Mucosa of stomach (tissue), 1 donor: ENCODE measurements at regions not wholly inside any gene's neighbourhood (a gene's known extent, or its start where the extent isn't known, plus 50 kb on each side); places are given as distances from the start of the nearest gene placed in this dataset.
"Not testable (repeated sequence)": the region's sequence is repeated elsewhere in the genome, so short reads cannot be mapped to it uniquely, and the experiment has no call there.

ENCODE experiments used
- H3K27me3 ChIP-seq: one replicate; pipeline ENCODE4 v1.7.0; 2013; ENCODE audit warnings: mild to moderate bottlenecking, low read length; ENCODE audit not compliant: control insufficient read depth, insufficient read depth
- H3K36me3 ChIP-seq: one replicate; pipeline ENCODE4 v1.7.0; 2013; ENCODE audit warnings: low read length; ENCODE audit not compliant: control insufficient read depth, insufficient read depth
- H3K4me1 ChIP-seq: one replicate; pipeline ENCODE4 v1.7.0; 2013; ENCODE audit warnings: mild to moderate bottlenecking, low read length; ENCODE audit not compliant: control insufficient read depth, insufficient read depth
- H3K4me3 ChIP-seq: one replicate; pipeline ENCODE4 v1.7.0; 2013; ENCODE audit warnings: low read length
- H3K9ac ChIP-seq: one replicate; pipeline ENCODE4 v1.7.0; 2013; ENCODE audit warnings: mild to moderate bottlenecking, low read length, moderate library complexity
- H3K9me3 ChIP-seq: one replicate; pipeline ENCODE4 v1.7.0; 2013; ENCODE audit warnings: mild to moderate bottlenecking, low read length, moderate library complexity; ENCODE audit not compliant: control insufficient read depth
- donor health status: Pancreatic carcinoma.

DNA sequence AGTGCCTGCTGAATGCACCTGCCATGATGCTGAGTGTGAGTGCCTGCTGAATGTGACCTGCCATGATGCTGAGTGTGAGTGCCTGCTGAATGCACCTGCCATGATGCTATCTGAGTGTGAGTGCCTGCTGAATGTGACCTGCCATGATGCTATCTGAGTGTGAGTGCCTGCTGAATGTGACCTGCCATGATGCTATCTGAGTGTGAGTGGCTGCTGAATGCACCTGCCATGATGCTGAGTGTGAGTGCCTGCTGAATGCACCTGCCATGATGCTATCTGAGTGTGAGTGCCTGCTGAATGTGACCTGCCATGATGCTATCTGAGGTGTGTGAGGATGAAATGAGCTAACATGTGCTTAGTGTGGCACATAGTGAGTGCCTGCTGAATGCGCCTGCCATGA lies 98.7 kb upstream of the SULF2 start:
- not testable (repeated sequence) for H3K27me3 ChIP-seq, H3K4me1 ChIP-seq, H3K9ac ChIP-seq

GRCh38 chr20:47883186-47883585 lies 97.9 kb upstream of the SULF2 start:
- Histone ChIP-seq H3K36me3 (no peaks in the 10 kb centered on the region), H3K4me3 (no peak overlapping the region), H3K9me3 (no peaks in the 10 kb centered on the region), H3K4me1 (no peaks in the 10 kb centered on the region), H3K9ac (no peak overlapping the region), H3K27me3 (no peaks in the 10 kb centered on the region)

More for the DNA sequence above, 98.7 kb upstream of the SULF2 start:
- not testable (repeated sequence) for H3K4me3 ChIP-seq, H3K9me3 ChIP-seq, H3K36me3 ChIP-seq

- Histone ChIP-seq H3K4me3 (no peak overlapping the region), H3K9me3 (no peaks in the 10 kb centered on the region), H3K4me1 (no peaks in the 10 kb centered on the region), H3K36me3 (no peaks in the 10 kb centered on the region), H3K27me3 (no peaks in the 10 kb centered on the region), H3K9ac (no peak overlapping the region)
These were observed 94.5 kb upstream of the SULF2 start for GRCh38 chr20:47879771-47880170.

- Histone ChIP-seq H3K9me3 (no peaks in the 10 kb centered on the region), H3K4me3 (no peak overlapping the region), H3K27me3 (no peaks in the 10 kb centered on the region), H3K36me3 (no peaks in the 10 kb centered on the region), H3K9ac (no peak overlapping the region), H3K4me1 (no peaks in the 10 kb centered on the region)
These were observed 93.3 kb upstream of the SULF2 start for GRCh38 chr20:47878601-47879027.

GRCh38 chr20:47876311-47877088 lies 91.2 kb upstream of the SULF2 start:
- no peaks in the 10 kb centered on the region for H3K9me3 ChIP-seq
- no peaks in the 10 kb centered on the region for H3K4me1 ChIP-seq
- H3K27me3 ChIP-seq, result no peaks in the 10 kb centered on the region
- H3K4me3 ChIP-seq, result no peak overlapping the region
- no peak overlapping the region for H3K9ac ChIP-seq
- H3K36me3 ChIP-seq, result no peaks in the 10 kb centered on the region

GRCh38 chr20:47875297-47876025 lies 90.2 kb upstream of the SULF2 start:
- no peaks in the 10 kb centered on the region for H3K36me3 ChIP-seq
- no peaks in the 10 kb centered on the region for H3K27me3 ChIP-seq
- H3K9ac ChIP-seq, result no peak overlapping the region
- no peaks in the 10 kb centered on the region for H3K9me3 ChIP-seq
- H3K4me1 ChIP-seq, result no peaks in the 10 kb centered on the region
- no peak overlapping the region for H3K4me3 ChIP-seq

GRCh38 chr20:47872341-47872740 lies 87.1 kb upstream of the SULF2 start:
- H3K9ac ChIP-seq, result no peak overlapping the region
- no peaks in the 10 kb centered on the region for H3K9me3 ChIP-seq
- H3K4me1 ChIP-seq, result no peaks in the 10 kb centered on the region
- no peaks in the 10 kb centered on the region for H3K36me3 ChIP-seq
- H3K27me3 ChIP-seq, result no peaks in the 10 kb centered on the region
- H3K4me3 ChIP-seq, result no peak overlapping the region

DNA sequence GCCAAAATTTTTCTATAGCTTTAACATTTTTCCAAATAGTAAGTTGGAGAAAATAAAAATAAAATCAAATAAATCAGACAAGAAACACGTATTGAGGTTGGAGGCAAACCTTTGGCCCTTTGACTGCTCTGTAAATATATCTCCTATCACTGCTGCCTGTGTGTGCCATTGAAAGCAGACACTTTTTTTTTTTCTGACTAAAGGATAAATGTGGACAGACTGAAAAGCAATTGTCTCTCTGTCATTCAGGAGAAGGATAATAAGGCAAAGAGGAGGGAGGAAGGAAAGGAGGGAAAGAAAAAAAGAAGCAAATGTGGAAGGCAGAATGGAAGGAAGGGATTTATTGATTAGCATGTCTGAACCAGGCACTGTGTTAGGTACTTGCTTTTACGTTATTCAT lies 85.2 kb upstream of the SULF2 start:
- H3K9me3 ChIP-seq, result no peaks in the 10 kb centered on the region
- H3K36me3 ChIP-seq, result no peaks in the 10 kb centered on the region
- H3K4me1 ChIP-seq, result no peaks in the 10 kb centered on the region
- H3K9ac ChIP-seq, result no peak overlapping the region
- no peaks in the 10 kb centered on the region for H3K27me3 ChIP-seq
- no peak overlapping the region for H3K4me3 ChIP-seq

DNA sequence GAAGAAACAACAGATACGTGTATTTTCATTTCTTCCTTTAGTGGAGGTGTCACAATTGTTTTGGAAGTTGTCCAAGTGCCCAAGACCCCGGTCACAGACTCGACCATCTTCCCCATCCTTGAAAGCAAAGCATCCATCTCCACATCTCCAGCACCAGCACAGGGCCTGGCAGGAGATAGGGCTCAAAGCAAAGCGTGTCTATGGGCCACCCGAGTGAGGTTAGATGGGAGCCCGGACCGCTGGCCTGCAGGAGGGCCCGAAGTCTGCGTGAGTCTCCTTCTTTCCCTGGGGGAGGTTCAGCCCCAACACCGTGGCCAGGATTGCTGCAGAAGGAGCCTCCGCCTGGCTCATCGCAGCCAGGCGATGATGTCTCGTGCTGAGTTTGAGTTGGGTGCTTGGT lies 83.5 kb upstream of the SULF2 start:
- Histone ChIP-seq H3K9me3 (no peaks in the 10 kb centered on the region), H3K27me3 (no peaks in the 10 kb centered on the region), H3K9ac (no peak overlapping the region), H3K4me3 (no peak overlapping the region), H3K4me1 (no peaks in the 10 kb centered on the region), H3K36me3 (no peaks in the 10 kb centered on the region)

DNA sequence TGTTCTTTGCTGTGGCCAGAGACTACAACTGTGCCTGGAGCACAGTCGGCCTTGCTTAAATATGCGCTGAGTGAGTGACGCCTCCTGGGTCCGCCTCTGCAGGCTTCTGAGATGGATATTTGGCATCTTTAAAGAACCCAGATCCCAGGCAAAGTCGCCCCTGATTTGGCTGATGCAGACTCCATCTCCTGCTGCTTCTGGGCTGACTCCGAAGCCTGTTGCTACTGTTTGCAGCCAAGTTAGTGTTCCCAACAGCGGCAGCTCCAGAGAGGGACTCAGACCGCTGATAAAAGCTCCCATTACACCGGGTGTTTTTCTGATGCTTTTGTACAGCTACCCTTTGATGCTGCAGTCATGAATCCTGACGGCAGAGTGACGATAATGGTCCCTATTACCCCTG lies 83.0 kb upstream of the SULF2 start:
- no peaks in the 10 kb centered on the region for H3K27me3 ChIP-seq
- H3K36me3 ChIP-seq, result no peaks in the 10 kb centered on the region
- no peak overlapping the region for H3K4me3 ChIP-seq
- no peaks in the 10 kb centered on the region for H3K4me1 ChIP-seq
- no peaks in the 10 kb centered on the region for H3K9me3 ChIP-seq
- H3K9ac ChIP-seq, result no peak overlapping the region

DNA sequence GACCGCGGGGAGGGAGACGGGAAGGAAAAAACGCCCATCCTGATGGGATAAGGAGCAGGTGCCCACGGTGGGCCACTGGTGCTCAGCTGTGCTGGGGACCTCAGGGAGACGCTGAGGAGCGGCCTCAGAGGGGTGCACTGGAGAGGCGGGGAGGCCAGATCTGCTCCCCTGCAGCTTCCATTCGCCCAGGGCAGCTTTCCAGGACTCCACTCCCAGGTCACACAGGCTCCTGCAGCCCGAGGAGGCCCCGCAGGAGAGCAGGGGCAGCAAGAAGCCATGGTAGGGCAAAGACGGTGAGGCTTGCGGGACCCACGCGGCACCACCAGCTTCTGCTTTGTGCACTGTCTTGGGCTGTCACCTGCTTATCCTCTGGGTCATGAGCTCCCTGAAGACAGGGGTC lies 82.5 kb upstream of the SULF2 start:
- Histone ChIP-seq H3K9me3 (no peaks in the 10 kb centered on the region), H3K36me3 (no peaks in the 10 kb centered on the region), H3K27me3 (no peaks in the 10 kb centered on the region)

DNA sequence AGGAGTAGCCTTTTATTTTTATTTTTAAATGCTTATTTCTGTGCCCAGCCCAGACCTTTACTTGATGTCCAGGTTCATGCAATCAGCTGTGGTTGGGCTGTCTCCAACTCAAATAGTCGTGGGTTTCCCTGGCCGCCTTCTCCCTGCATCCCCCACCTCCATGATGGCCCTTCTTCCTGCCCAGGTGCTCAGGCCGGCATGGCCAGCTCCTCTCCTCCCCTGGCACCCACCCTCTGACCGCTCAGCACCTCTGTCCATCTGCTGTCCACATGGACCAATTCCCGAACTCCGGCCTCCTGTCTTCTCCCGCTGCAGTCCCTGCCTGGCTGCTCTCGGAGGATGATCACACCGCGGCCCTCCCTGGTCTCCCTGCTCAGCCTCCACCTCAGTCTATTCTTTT lies 81.2 kb upstream of the SULF2 start:
- H3K27me3 ChIP-seq, result no peaks in the 10 kb centered on the region
- no peak overlapping the region for H3K4me3 ChIP-seq
- no peaks in the 10 kb centered on the region for H3K4me1 ChIP-seq
- no peaks in the 10 kb centered on the region for H3K9me3 ChIP-seq
- H3K9ac ChIP-seq, result no peak overlapping the region
- no peaks in the 10 kb centered on the region for H3K36me3 ChIP-seq

More for the DNA sequence above, 82.5 kb upstream of the SULF2 start:
- Histone ChIP-seq H3K4me1 (no peaks in the 10 kb centered on the region), H3K4me3 (no peak overlapping the region), H3K9ac (no peak overlapping the region)
